HCT116 (cell line): ENCODE measurements at regions not wholly inside any gene's neighbourhood (a gene's known extent, or its start where the extent isn't known, plus 50 kb on each side); places are given as distances from the start of the nearest gene placed in this dataset.

Experiments
- ATAC-seq: fragments of 200-7000 bp; cut with Tn5 transposase; 2 replicates; pipeline ENCODE4 v1.9.1; 2020; ENCODE audit warnings: mild to moderate bottlenecking, moderate library complexity
- BruUV-seq: library from RNA; stranded (reverse); fragments of 400-500 nt; replicated peaks from 2 replicates; lab custom pipeline; 2021; lab: Mats Ljungman, UMichigan
- CTCF ChIA-PET: fragments of 300-600 bp; sonication (Branson Sonifier 250); formaldehyde crosslinking; loops from one replicate; lab custom pipeline; 2021; ENCODE audit warnings: antibody characterized with exemption; lab: Charles Lee
- POLR2A ChIA-PET: fragments of 300-600, 350-600 bp; sonication (Branson Sonifier 250); formaldehyde crosslinking; loops from one replicate; lab custom pipeline; 2021; ENCODE audit warnings: antibody characterized with exemption; lab: Charles Lee
- RAD21 ChIA-PET, 2 experiments: fragments of 300-600 bp; sonication (Branson Sonifier 250); formaldehyde crosslinking; loops; one replicate each; lab custom pipeline; 2023; ENCODE audit warnings: low total read pairs in 2 of 2; ENCODE audit not compliant: uncharacterized antibody in 2 of 2, unreplicated experiment in 2 of 2, low non-redundant PET in 1 of 2; lab: Charles Lee
- DNase-seq: peaks from one replicate; pipeline ENCODE4 v3.0.0-alpha.2; 2010; ENCODE audit warnings: low read depth, low spot score
- H2AFZ ChIP-seq: fragments of 200-600 bp; shearing (Covaris generic), sonication (generic); 2 replicates; pipeline ENCODE4 v1.6.1; 2017; ENCODE audit warnings: low read depth, mixed run types, mixed read lengths, antibody characterized with exemption, low read length; ENCODE audit not compliant: poor library complexity, severe bottlenecking
- H3K27ac ChIP-seq: 2 replicates; pipeline ENCODE4 v1.5.1; 2012; ENCODE audit warnings: low read depth, low read length
- H3K27me3 ChIP-seq: fragments of 200-600 bp; sonication (generic); 2 replicates; pipeline ENCODE4 v1.6.1; 2016; ENCODE audit warnings: mixed run types, low read length, mixed read lengths; ENCODE audit not compliant: insufficient read depth
- H3K36me3 ChIP-seq, 2 experiments: fragments of 200-500 bp in 1 of 2; fragments of 200-600 bp in 1 of 2; sonication (Bioruptor generic) in 1 of 2; sonication (generic) in 1 of 2; 2 replicates each; pipeline versions ENCODE4 v1.5.1 to v1.6.1; 2014 to 2016; ENCODE audit warnings: low read length in 2 of 2, inconsistent platforms in 1 of 2, mixed read lengths in 1 of 2, mixed run types in 1 of 2; ENCODE audit not compliant: insufficient read depth in 2 of 2, control insufficient read depth in 1 of 2
- H3K4me1 ChIP-seq, 2 experiments: fragments of 200-600 bp in 1 of 2; sonication (generic) in 1 of 2; 2 replicates each; pipeline versions ENCODE4 v1.5.1 to v1.6.1; 2012 to 2017; ENCODE audit warnings: low read length in 2 of 2, inconsistent platforms in 1 of 2, mild to moderate bottlenecking in 1 of 2, mixed read lengths in 1 of 2, mixed run types in 1 of 2, moderate library complexity in 1 of 2; ENCODE audit not compliant: insufficient read depth in 2 of 2, control insufficient read depth in 1 of 2
- H3K4me2 ChIP-seq: fragments of 200-600 bp; sonication (generic); 2 replicates; pipeline ENCODE4 v1.6.1; 2017; ENCODE audit warnings: mixed run types, low read length, mixed read lengths
- H3K4me3 ChIP-seq, 2 experiments: fragments of 200-600 bp in 1 of 2; sonication (generic) in 1 of 2; replicated peaks in 1 of 2; 2 replicates each; pipeline ENCODE4 v1.5.1; 2011 to 2016; ENCODE audit warnings: low read length in 2 of 2, control low read depth in 1 of 2, low read depth in 1 of 2, mild to moderate bottlenecking in 1 of 2, mixed read lengths in 1 of 2, mixed run types in 1 of 2
- H3K79me2 ChIP-seq: fragments of 200-600 bp; sonication (generic); 2 replicates; pipeline ENCODE4 v1.6.1; 2017; ENCODE audit warnings: mild to moderate bottlenecking, mixed run types, low read length, moderate library complexity, mixed read lengths; ENCODE audit not compliant: insufficient read depth
- H3K9ac ChIP-seq: fragments of 200-600 bp; sonication (generic); 2 replicates; pipeline ENCODE4 v1.6.1; 2016; ENCODE audit warnings: low read length, mixed read lengths
- H3K9me2 ChIP-seq: fragments of 200-600 bp; sonication (generic), shearing (Covaris generic); 2 replicates; pipeline ENCODE4 v1.6.1; 2017; ENCODE audit warnings: mixed run types, mild to moderate bottlenecking, moderate library complexity; ENCODE audit not compliant: insufficient read depth
- H3K9me3 ChIP-seq, 2 experiments: fragments of 200-500 bp in 1 of 2; fragments of 200-600 bp in 1 of 2; sonication (Bioruptor generic) in 1 of 2; sonication (generic) in 1 of 2; 2 replicates each; pipeline ENCODE4 v1.6.1; 2014 to 2017; ENCODE audit warnings: low read length in 2 of 2, mixed read lengths in 2 of 2, inconsistent platforms in 1 of 2, low read depth in 1 of 2, mild to moderate bottlenecking in 1 of 2, mixed run types in 1 of 2, moderate library complexity in 1 of 2; ENCODE audit not compliant: control insufficient read depth in 1 of 2, insufficient read depth in 1 of 2
- H4K20me1 ChIP-seq: fragments of 200-600 bp; sonication (generic), shearing (Covaris generic); 2 replicates; pipeline ENCODE4 v1.6.1; 2017; ENCODE audit warnings: mixed run types, mild to moderate bottlenecking, moderate library complexity; ENCODE audit not compliant: insufficient read depth
- EGR1 ChIP-seq: IDR thresholded peaks from 2 replicates; pipeline ENCODE4 v1.6.1; 2012; ENCODE audit warnings: low read depth
- ELF1 ChIP-seq: IDR thresholded peaks from 2 replicates; pipeline ENCODE4 v1.6.1; 2012; ENCODE audit warnings: low read depth, borderline replicate concordance
- JUND ChIP-seq: IDR thresholded peaks from 2 replicates; pipeline ENCODE4 v1.6.1; 2012
- POLR2A ChIP-seq: IDR thresholded peaks from 2 replicates; pipeline ENCODE4 v1.7.0; 2011; ENCODE audit warnings: borderline replicate concordance; ENCODE audit not compliant: insufficient read depth, insufficient read length; ENCODE audit errors: extremely low read depth
- POLR2AphosphoS5 ChIP-seq: IDR thresholded peaks from 2 replicates; pipeline ENCODE4 v1.6.1; 2011; ENCODE audit warnings: mild to moderate bottlenecking, low read depth, low read length, moderate library complexity
- RAD21 ChIP-seq: IDR thresholded peaks from 2 replicates; pipeline ENCODE4 v1.6.1; 2012; ENCODE audit warnings: low read depth, mild to moderate bottlenecking
- SIN3A ChIP-seq: IDR thresholded peaks from 2 replicates; pipeline ENCODE4 v1.6.1; 2012; ENCODE audit warnings: low read depth
- TCF7L2 ChIP-seq: IDR thresholded peaks from 2 replicates; pipeline ENCODE4 v1.7.0; 2011; ENCODE audit warnings: borderline replicate concordance, inconsistent platforms; ENCODE audit not compliant: insufficient read depth, insufficient read length; ENCODE audit errors: extremely low read depth
- YY1 ChIP-seq: IDR thresholded peaks from 2 replicates; pipeline ENCODE4 v1.6.1; 2011; ENCODE audit warnings: low read length, low read depth, moderate library complexity, mild to moderate bottlenecking; ENCODE audit not compliant: insufficient replicate concordance; ENCODE audit errors: extremely low read depth
- ZNF274 ChIP-seq: fragments of 200-500 bp; sonication (Bioruptor generic); IDR thresholded peaks from 2 replicates; pipeline ENCODE4 v1.6.1; 2014; ENCODE audit warnings: mild to moderate bottlenecking, low read depth, low read length, inconsistent platforms
- intact Hi-C: fragments of 100-400 bp; cut with micrococcal nuclease; formaldehyde crosslinking; loops from 2 replicates; pipeline ENCODE4 v1.10.0; 2022
- TF ChIP-seq, protein P1 (sequence below): IDR thresholded peaks from 2 replicates; pipeline ENCODE4 v1.6.1; 2011; ENCODE audit warnings: mild to moderate bottlenecking, low read length, moderate library complexity; ENCODE audit not compliant: insufficient replicate concordance; ENCODE audit errors: extremely low read depth
- TF ChIP-seq, protein P2 (sequence below): IDR thresholded peaks from 2 replicates; pipeline ENCODE4 v1.6.1; 2012
- TF ChIP-seq, protein P3 (sequence below), 3 experiments: fragments of 200-600 bp in 1 of 3; sonication (generic) in 1 of 3; IDR thresholded peaks in 2 of 3; conservative IDR thresholded peaks in 1 of 3; 2 replicates each; pipeline ENCODE4 v1.5.1; 2012 to 2017; ENCODE audit warnings: low read depth in 2 of 3, low read length in 2 of 3, antibody characterized with exemption in 1 of 3, borderline replicate concordance in 1 of 3, control low read depth in 1 of 3, mild to moderate bottlenecking in 1 of 3, mixed read lengths in 1 of 3, mixed run types in 1 of 3, moderate library complexity in 1 of 3; ENCODE audit not compliant: insufficient read depth in 1 of 3
- TF ChIP-seq, protein P4 (sequence below): IDR thresholded peaks from 2 replicates; pipeline ENCODE4 v1.6.1; 2012
- TF ChIP-seq, protein P5 (sequence below): IDR thresholded peaks from 2 replicates; pipeline ENCODE4 v1.6.1; 2012; ENCODE audit warnings: low read depth

DNA sequence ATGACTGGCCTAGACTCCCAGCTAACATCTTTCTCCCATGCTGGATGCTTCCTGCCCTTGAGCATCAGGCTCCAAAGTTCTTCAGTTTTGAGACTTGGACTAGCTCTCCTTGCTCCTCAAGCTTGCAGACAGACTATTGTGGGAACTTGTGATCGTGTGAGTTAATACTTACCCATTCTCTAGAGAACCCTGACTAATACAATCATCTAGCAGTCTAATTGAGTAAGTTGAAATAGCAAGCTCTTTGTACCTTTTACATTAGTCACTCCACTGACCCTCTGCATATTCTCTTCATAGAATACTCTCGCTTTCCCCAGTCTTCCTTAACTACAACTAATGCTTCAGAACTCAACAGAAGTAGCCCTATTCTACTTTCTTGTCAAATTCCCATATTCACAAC, 434.6 kb upstream of the NXPH2 start (continued):
- TF ChIP-seq ZNF274 (no peak), RAD21 (no peak)

DNA sequence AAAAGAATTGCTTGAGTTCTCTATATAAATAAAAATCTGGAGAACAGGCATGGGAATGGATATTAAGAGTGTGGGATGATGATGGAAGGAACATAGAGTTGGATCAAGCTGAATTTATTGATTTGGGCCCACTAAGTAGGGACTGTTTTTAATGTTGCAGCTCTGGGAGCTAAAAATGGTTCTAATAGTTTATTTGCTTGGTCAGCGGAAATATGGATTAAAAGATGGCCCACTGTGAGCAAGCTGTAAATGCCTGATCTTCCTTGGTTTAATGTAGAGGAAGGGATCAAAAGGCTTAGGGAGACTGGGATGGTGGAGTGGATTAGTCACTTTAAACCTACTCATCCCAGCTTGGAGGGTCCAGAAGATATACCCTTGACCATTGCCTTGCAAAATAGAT, 429.4 kb upstream of the NXPH2 start:
- no peak overlapping the region for H3K27ac ChIP-seq

More for the DNA sequence above, 429.4 kb upstream of the NXPH2 start:
- ChIA-PET RAD21 (no interaction called here), CTCF (no interaction called here), POLR2A (no interaction called here)
- Histone ChIP-seq H3K79me2 (no peaks in the 10 kb centered on the region), H3K4me2 (no peak overlapping the region), H4K20me1 (no peaks in the 10 kb centered on the region), H3K4me1 (no peaks in the 10 kb centered on the region), H3K9me3 (no peaks in the 10 kb centered on the region), H3K36me3 (no peaks in the 10 kb centered on the region), H3K9ac (no peak overlapping the region), H3K4me3 (no peak overlapping the region), H3K27me3 (no peaks in the 10 kb centered on the region), H2AFZ (no peak overlapping the region), H3K9me2 (no peaks in the 10 kb centered on the region)
- DNase-seq (no peak), ATAC-seq (no peak)
- TF ChIP-seq POLR2AphosphoS5 (no peak), SIN3A (no peak), ELF1 (no peak), TCF7L2 (no peak), POLR2A (no peak), EGR1 (no peak), RAD21 (no peak), JUND (no peak), YY1 (no peak)
- TF ChIP-seq, protein P1, sequence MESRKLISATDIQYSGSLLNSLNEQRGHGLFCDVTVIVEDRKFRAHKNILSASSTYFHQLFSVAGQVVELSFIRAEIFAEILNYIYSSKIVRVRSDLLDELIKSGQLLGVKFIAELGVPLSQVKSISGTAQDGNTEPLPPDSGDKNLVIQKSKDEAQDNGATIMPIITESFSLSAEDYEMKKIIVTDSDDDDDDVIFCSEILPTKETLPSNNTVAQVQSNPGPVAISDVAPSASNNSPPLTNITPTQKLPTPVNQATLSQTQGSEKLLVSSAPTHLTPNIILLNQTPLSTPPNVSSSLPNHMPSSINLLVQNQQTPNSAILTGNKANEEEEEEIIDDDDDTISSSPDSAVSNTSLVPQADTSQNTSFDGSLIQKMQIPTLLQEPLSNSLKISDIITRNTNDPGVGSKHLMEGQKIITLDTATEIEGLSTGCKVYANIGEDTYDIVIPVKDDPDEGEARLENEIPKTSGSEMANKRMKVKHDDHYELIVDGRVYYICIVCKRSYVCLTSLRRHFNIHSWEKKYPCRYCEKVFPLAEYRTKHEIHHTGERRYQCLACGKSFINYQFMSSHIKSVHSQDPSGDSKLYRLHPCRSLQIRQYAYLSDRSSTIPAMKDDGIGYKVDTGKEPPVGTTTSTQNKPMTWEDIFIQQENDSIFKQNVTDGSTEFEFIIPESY = no peak
- TF ChIP-seq, protein P2, sequence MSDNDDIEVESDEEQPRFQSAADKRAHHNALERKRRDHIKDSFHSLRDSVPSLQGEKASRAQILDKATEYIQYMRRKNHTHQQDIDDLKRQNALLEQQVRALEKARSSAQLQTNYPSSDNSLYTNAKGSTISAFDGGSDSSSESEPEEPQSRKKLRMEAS = no peak
- TF ChIP-seq, protein P3, sequence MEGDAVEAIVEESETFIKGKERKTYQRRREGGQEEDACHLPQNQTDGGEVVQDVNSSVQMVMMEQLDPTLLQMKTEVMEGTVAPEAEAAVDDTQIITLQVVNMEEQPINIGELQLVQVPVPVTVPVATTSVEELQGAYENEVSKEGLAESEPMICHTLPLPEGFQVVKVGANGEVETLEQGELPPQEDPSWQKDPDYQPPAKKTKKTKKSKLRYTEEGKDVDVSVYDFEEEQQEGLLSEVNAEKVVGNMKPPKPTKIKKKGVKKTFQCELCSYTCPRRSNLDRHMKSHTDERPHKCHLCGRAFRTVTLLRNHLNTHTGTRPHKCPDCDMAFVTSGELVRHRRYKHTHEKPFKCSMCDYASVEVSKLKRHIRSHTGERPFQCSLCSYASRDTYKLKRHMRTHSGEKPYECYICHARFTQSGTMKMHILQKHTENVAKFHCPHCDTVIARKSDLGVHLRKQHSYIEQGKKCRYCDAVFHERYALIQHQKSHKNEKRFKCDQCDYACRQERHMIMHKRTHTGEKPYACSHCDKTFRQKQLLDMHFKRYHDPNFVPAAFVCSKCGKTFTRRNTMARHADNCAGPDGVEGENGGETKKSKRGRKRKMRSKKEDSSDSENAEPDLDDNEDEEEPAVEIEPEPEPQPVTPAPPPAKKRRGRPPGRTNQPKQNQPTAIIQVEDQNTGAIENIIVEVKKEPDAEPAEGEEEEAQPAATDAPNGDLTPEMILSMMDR (IDR thresholded peaks at IDR 0.05 in 2 of 3, conservative IDR thresholded peaks at IDR 0.05 in 1 of 3; ENCODE audit: borderline replicate concordance in 1 of 3, insufficient read depth in 1 of 3, low read depth in 2 of 3, low read length in 2 of 3) = no peak
- TF ChIP-seq, protein P4, sequence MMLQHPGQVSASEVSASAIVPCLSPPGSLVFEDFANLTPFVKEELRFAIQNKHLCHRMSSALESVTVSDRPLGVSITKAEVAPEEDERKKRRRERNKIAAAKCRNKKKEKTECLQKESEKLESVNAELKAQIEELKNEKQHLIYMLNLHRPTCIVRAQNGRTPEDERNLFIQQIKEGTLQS = no peak
- TF ChIP-seq, protein P5, sequence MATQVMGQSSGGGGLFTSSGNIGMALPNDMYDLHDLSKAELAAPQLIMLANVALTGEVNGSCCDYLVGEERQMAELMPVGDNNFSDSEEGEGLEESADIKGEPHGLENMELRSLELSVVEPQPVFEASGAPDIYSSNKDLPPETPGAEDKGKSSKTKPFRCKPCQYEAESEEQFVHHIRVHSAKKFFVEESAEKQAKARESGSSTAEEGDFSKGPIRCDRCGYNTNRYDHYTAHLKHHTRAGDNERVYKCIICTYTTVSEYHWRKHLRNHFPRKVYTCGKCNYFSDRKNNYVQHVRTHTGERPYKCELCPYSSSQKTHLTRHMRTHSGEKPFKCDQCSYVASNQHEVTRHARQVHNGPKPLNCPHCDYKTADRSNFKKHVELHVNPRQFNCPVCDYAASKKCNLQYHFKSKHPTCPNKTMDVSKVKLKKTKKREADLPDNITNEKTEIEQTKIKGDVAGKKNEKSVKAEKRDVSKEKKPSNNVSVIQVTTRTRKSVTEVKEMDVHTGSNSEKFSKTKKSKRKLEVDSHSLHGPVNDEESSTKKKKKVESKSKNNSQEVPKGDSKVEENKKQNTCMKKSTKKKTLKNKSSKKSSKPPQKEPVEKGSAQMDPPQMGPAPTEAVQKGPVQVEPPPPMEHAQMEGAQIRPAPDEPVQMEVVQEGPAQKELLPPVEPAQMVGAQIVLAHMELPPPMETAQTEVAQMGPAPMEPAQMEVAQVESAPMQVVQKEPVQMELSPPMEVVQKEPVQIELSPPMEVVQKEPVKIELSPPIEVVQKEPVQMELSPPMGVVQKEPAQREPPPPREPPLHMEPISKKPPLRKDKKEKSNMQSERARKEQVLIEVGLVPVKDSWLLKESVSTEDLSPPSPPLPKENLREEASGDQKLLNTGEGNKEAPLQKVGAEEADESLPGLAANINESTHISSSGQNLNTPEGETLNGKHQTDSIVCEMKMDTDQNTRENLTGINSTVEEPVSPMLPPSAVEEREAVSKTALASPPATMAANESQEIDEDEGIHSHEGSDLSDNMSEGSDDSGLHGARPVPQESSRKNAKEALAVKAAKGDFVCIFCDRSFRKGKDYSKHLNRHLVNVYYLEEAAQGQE = no peak
- intact Hi-C loops = no loop called here
- no TSS peak for BruUV-seq
